CD4-positive, alpha-beta T cell (primary cell): ENCODE measurements at regions not wholly inside any gene's neighbourhood (a gene's known extent, or its start where the extent isn't known, plus 50 kb on each side); places are given as distances from the start of the nearest gene placed in this dataset.
"Not testable (repeated sequence)": the region's sequence is repeated elsewhere in the genome, so short reads cannot be mapped to it uniquely, and the experiment has no call there.

Experiments used
- ATAC-seq: fragments of 200-7000 bp; cut with Tn5 transposase; one replicate; pipeline ENCODE4 v1.10.0; 2022; ENCODE audit warnings: mild to moderate bottlenecking; ENCODE audit not compliant: poor library complexity
- CTCF ChIA-PET: fragments of 350-600 bp; sonication (Branson Sonifier 250); formaldehyde crosslinking; loops from one replicate; lab custom pipeline; 2021; ENCODE audit warnings: antibody characterized with exemption, inconsistent platforms; lab: Charles Lee
- POLR2A ChIA-PET: fragments of 350-600 bp; sonication (Branson Sonifier 250); formaldehyde crosslinking; loops from one replicate; lab custom pipeline; 2021; ENCODE audit warnings: antibody characterized with exemption, inconsistent platforms; lab: Charles Lee
- DNase-seq, 14 experiments: peaks; one replicate each; pipeline ENCODE4 v3.0.0-alpha.2; 2013 to 2020; ENCODE audit warnings: mixed read lengths in 2 of 14
- H3K27ac ChIP-seq, 2 donors: one replicate each; pipeline versions ENCODE4 v1.5.1 to v1.7.0; 2013; ENCODE audit warnings: low read length in 2 of 2, low read depth in 1 of 2, mild to moderate bottlenecking in 1 of 2
- H3K27me3 ChIP-seq, 2 experiments: 1 replicate in 1 of 2; 2 replicates in 1 of 2; pipeline versions ENCODE4 v1.6.1 to v1.7.0; 2013; ENCODE audit warnings: low read length in 2 of 2, control low read depth in 1 of 2, mild to moderate bottlenecking in 1 of 2, moderate library complexity in 1 of 2; ENCODE audit not compliant: insufficient read depth in 2 of 2, control insufficient read depth in 1 of 2
- H3K36me3 ChIP-seq: one replicate; pipeline ENCODE4 v1.6.1; 2013; ENCODE audit warnings: low read length, control low read depth; ENCODE audit not compliant: insufficient read depth
- H3K4me1 ChIP-seq: one replicate; pipeline ENCODE4 v1.6.1; 2013; ENCODE audit warnings: low read length, control low read depth; ENCODE audit not compliant: insufficient read depth
- H3K4me3 ChIP-seq: one replicate; pipeline ENCODE4 v1.5.1; 2013; ENCODE audit warnings: mild to moderate bottlenecking, low read length, moderate library complexity
- H3K9me3 ChIP-seq, 2 experiments: 1 replicate in 1 of 2; 2 replicates in 1 of 2; pipeline versions ENCODE4 v1.6.1 to v1.7.0; 2013; ENCODE audit warnings: low read length in 2 of 2, mild to moderate bottlenecking in 2 of 2, control low read depth in 1 of 2, moderate library complexity in 1 of 2; ENCODE audit not compliant: control insufficient read depth in 1 of 2, insufficient read depth in 1 of 2
- H3K27ac Mint-ChIP-seq: one replicate; pipeline ENCODE4 v1.8.0; 2020; ENCODE audit warnings: mixed read lengths
- H3K27me3 Mint-ChIP-seq: one replicate; pipeline ENCODE4 v1.8.0; 2021; ENCODE audit warnings: mixed read lengths
- H3K36me3 Mint-ChIP-seq: one replicate; pipeline ENCODE4 v1.8.0; 2021; ENCODE audit warnings: low read depth, mixed read lengths
- H3K4me1 Mint-ChIP-seq: one replicate; pipeline ENCODE4 v1.8.0; 2021; ENCODE audit warnings: low read depth, mixed read lengths
- H3K4me3 Mint-ChIP-seq: one replicate; pipeline ENCODE4 v1.8.0; 2020; ENCODE audit warnings: mild to moderate bottlenecking, mixed read lengths
- H3K9me3 Mint-ChIP-seq: one replicate; pipeline ENCODE4 v1.8.0; 2020; ENCODE audit warnings: mixed read lengths
- CTCF ChIP-seq: fragments of 200-600 bp; IDR thresholded peaks from one replicate; pipeline ENCODE4 v1.8.0; 2022; ENCODE audit warnings: antibody characterized with exemption, mild to moderate bottlenecking
- intact Hi-C, 2 experiments: fragments of 100-400 bp; cut with DNase I in 1 of 2; cut with micrococcal nuclease in 1 of 2; formaldehyde crosslinking; loops; one replicate each; pipeline versions ENCODE4 v1.15.1 to v1.9.0; 2023 to 2025; cut with DNase I, micrococcal nuclease

GRCh38 chrX:137151403-137151802 lies 117.6 kb upstream of the GPR101 start:
- H3K9me3 ChIP-seq = no peaks in the 10 kb centered on the region
- H3K4me1 ChIP-seq = no peaks in the 10 kb centered on the region
- Mint-ChIP-seq H3K36me3 (no peaks in the 10 kb centered on the region), H3K4me1 (no peaks in the 10 kb centered on the region), H3K9me3 (no peaks in the 10 kb centered on the region), H3K27ac (no peak overlapping the region), H3K4me3 (no peak overlapping the region), H3K27me3 (peaks cover 31% of the 10 kb centered on the region)
- ATAC-seq = no peak
- no peaks in the 10 kb centered on the region for H3K36me3 ChIP-seq
- H3K4me3 ChIP-seq = no peak overlapping the region
- intact Hi-C loops = no loop called here
- ChIA-PET CTCF (no interaction called here), POLR2A (no interaction called here)
- no peak overlapping the region for H3K27ac ChIP-seq
- no peak for DNase-seq
- TF ChIP-seq CTCF = no peak
- H3K27me3 ChIP-seq = peaks cover 3 to 5% of the 10 kb centered on the region in 2 experiments

- Histone ChIP-seq H3K9me3 (no peaks in the 10 kb centered on the region), H3K36me3 (no peaks in the 10 kb centered on the region), H3K27ac (no peak overlapping the region), H3K27me3 (no peaks in the 10 kb centered on the region), H3K4me1 (no peaks in the 10 kb centered on the region), H3K4me3 (no peak overlapping the region)
- DNase-seq = no peak
- intact Hi-C loops = no loop called here
- no peak for TF ChIP-seq CTCF
- Mint-ChIP-seq H3K4me3 (no peak overlapping the region), H3K4me1 (no peaks in the 10 kb centered on the region), H3K9me3 (no peaks in the 10 kb centered on the region), H3K36me3 (no peaks in the 10 kb centered on the region), H3K27me3 (peaks cover 14% of the 10 kb centered on the region), H3K27ac (no peak overlapping the region)
- CTCF ChIA-PET = no interaction called here
- no peak for ATAC-seq
- POLR2A ChIA-PET = no interaction called here
Observed at GRCh38 chrX:137143864-137144263, 110.1 kb upstream of the GPR101 start.

DNA sequence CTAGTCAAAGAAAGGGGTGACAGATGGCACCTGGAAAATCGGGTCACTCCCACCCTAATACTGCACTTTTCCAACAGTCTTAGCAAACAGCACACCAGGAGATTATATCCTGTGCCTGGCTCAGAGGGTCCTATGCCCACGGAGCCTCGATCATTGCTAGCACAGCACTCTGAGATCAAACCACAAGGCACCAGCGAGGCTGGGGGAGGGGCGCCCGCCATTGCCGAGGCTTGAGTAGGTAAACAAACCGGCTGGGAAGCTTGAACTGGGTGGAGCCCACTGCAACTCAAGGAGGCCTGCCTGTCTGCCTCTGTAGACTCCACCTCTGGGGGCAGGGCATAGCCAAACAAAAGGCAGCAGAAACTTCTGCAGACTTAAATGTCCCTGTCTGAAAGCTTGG lies 88.9 kb upstream of the GPR101 start:
- DNase-seq, H3K4me1 Mint-ChIP-seq, H3K36me3 ChIP-seq, H3K27ac ChIP-seq, CTCF ChIA-PET, H3K4me3 Mint-ChIP-seq, H3K9me3 Mint-ChIP-seq, H3K9me3 ChIP-seq, H3K36me3 Mint-ChIP-seq, ATAC-seq, H3K27me3 ChIP-seq, intact Hi-C loops, H3K4me1 ChIP-seq, H3K27ac Mint-ChIP-seq, H3K4me3 ChIP-seq, POLR2A ChIA-PET: not testable (repeated sequence)
- peaks cover 14% of the 10 kb centered on the region for H3K27me3 Mint-ChIP-seq

GRCh38 chrX:137119049-137119448 lies 85.3 kb upstream of the GPR101 start:
- H3K36me3 ChIP-seq = no peaks in the 10 kb centered on the region
- no peak for TF ChIP-seq CTCF
- no peak overlapping the region for H3K4me3 ChIP-seq
- Mint-ChIP-seq H3K9me3 (no peaks in the 10 kb centered on the region), H3K27ac (no peak overlapping the region), H3K36me3 (no peaks in the 10 kb centered on the region), H3K4me3 (no peak overlapping the region), H3K27me3 (peaks cover 27% of the 10 kb centered on the region), H3K4me1 (no peaks in the 10 kb centered on the region)
- H3K27me3 ChIP-seq = peaks cover 0 to 4% of the 10 kb centered on the region in 2 experiments
- ATAC-seq = no peak
- DNase-seq = no peak
- no peaks in the 10 kb centered on the region for H3K4me1 ChIP-seq
- ChIA-PET POLR2A (no interaction called here), CTCF (no interaction called here)
- intact Hi-C loops = no loop called here
- no peak overlapping the region for H3K27ac ChIP-seq
- peaks cover 0 to 7% of the 10 kb centered on the region in 2 experiments for H3K9me3 ChIP-seq
